RKO (cell line): ENCODE measurements at regions not wholly inside any gene's neighbourhood (a gene's known extent, or its start where the extent isn't known, plus 50 kb on each side); places are given as distances from the start of the nearest gene placed in this dataset.
"Not testable (repeated sequence)": the region's sequence is repeated elsewhere in the genome, so short reads cannot be mapped to it uniquely, and the experiment has no call there.

Experiments
- DNase-seq: peaks from one replicate; pipeline ENCODE4 v3.0.0-alpha.2; 2016; ENCODE audit warnings: low spot score

- no peak for DNase-seq
Observed at GRCh38 chr13:53285896-53286430, 257.4 kb downstream of the OLFM4 start.

GRCh38 chr13:53298396-53298795, 269.8 kb downstream of the OLFM4 start:
- DNase-seq: no peak

DNA sequence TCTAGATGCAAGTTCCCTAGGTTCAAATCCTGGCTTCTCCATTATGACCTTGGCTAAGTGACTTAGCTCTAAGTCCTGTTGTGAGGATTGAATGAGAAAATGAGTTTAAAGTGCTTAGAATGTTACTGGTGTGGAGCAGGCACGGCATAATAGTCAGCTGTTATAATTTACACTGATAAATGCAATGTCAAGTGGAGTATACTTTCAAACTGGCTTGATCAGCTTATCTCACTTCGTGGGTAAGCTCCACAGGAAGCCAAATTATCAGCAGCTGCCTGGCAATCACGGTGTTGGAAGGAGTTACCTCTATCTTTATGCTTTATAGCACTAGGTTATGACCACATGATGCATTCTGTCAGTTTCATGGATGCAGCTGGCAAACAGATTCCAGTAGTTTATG, 272.8 kb downstream of the OLFM4 start:
- no peak for DNase-seq

- DNase-seq: not testable (repeated sequence)
Observed at GRCh38 chr13:53305419-53305818, 276.8 kb downstream of the OLFM4 start.

- DNase-seq: no peak
Observed at GRCh38 chr13:53310786-53311185, 282.2 kb downstream of the OLFM4 start.

- no peak for DNase-seq
Observed at GRCh38 chr13:53311561-53311960, 282.9 kb downstream of the OLFM4 start.

- DNase-seq: no peak
Observed at GRCh38 chr13:53321296-53321801, 292.7 kb downstream of the OLFM4 start.

GRCh38 chr13:53324656-53325055, 296.0 kb downstream of the OLFM4 start:
- no peak for DNase-seq

DNA sequence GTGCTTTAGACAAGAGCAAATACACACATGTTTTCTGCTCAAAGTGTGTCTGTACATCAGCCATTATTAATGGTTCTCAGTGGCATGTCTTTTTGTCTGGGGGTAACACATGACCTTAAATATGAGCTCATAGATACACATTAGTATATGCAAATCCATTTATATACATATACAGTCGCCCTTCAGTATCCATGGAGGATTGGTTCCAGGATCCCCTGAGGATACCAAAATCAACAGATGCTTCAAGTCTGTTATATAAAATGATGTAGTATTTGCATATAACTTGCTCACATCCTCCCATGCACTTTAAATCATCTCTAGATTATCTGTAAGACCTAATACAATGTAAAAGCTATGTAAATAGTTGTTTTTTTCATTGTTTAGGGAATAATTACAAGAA, 298.1 kb downstream of the OLFM4 start:
- no peak for DNase-seq

DNA sequence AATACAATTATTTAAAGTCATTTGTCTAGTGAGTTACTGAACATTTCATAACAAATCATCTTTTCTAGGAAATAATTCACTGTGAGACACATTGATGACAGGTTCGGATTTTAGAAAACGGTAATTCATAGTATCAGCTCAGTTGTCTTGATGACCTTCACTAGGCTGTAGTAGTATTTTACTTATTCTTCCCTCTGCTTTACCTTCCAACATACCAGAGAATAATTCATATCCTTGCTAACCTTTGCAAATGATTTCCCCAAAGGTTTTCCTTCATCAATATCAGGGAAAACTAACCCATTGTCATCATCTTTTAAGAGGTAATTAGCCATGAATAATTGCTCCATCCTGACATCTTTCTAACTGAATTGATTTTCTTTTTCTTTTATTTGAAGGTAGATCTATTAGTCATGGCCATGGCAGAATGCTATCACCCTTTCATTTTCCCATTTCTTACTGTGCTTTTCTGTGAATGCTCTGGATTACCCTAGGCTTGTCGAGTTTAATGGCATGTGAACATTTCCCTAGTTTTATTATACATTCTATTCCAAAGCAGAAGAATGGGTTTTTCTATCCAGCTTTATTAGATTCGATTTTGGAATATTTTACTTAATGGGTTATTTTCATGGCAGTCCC, 299.2 kb downstream of the OLFM4 start:
- no peak for DNase-seq

- DNase-seq: no peak
Observed at GRCh38 chr13:53336441-53337160, 308.0 kb downstream of the OLFM4 start.

GRCh38 chr13:53338760-53339159, 310.1 kb downstream of the OLFM4 start:
- DNase-seq: no peak

GRCh38 chr13:53340505-53341143, 312.0 kb downstream of the OLFM4 start:
- DNase-seq: no peak

DNA sequence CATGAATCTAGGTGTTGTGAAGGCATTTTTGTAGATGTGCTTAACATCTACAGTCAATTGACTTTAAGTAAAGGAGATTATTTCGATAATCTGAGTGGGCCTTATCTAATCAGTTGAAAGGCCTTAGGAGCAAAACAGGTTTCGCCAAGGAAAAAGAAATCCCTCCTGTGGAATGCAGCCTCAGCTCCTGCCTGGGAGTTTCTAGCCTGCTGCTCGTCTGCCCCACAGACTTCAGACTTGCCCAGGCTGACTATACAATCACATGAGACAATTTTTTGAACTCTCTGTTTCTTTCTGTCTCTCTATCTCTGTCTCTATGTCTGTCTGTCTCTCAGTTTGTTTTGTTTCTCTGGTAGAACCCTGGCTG, 312.5 kb downstream of the OLFM4 start:
- no peak for DNase-seq

- no peak for DNase-seq
Observed at GRCh38 chr13:53342623-53343360, 314.2 kb downstream of the OLFM4 start.

GRCh38 chr13:53343361-53343744, 314.7 kb downstream of the OLFM4 start:
- no peak for DNase-seq

DNA sequence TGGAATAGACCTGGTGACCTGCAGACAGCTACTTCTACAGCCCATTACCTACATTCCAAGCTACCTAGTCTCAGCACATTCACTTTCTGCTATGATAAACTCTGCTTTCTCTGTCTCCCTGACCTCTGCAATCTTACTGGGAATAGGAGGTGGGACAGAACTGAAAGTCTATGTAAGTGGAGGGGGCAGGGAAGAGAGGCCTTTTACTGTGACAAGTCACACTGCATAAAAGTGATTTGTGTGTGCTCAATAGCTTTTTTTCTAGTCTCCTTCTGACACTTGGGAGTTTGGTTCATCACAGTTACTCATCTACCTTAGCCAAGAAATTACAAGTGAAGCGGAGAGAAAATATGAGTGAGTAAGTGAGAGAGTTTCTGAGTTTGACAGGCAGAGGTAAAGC, 322.4 kb downstream of the OLFM4 start:
- DNase-seq: no peak

DNA sequence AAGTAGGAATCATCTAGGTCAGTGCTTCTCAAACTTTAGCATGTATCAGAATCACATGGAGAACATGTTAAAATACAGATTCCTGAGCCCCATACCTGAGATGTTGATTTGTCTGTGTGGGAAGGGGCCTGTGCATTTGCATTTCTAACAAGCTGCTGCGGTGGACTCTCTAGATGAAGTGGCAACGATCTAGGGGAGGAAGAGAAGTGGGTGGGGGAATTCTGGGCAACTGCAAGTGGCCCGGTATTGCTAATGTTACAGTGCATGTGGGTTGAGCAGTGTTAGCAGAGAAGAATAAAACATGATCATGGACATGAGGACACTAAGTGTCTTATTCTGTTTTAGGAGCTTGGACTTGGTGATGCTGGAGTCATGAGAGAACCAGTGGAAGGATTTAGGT, 329.0 kb downstream of the OLFM4 start:
- DNase-seq: no peak

DNA sequence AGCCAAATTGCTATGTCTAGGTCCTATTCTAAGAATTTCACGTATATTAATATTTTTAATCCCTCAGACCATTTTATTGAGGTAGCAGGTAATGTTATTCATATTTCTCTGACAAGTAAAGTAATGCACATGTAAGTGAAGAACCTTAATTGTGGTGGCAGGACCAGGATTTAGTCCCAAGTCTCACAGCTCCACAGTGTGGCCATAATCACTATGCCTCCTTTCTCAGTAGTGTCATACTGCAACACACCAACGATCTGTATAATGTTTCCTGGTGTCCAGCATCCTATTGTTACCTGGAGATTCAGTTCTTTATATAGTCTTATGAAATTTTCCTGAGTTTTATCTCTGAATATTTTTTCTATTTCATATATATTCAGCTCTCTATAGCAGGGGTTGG, 340.3 kb downstream of the OLFM4 start:
- no peak for DNase-seq

DNA sequence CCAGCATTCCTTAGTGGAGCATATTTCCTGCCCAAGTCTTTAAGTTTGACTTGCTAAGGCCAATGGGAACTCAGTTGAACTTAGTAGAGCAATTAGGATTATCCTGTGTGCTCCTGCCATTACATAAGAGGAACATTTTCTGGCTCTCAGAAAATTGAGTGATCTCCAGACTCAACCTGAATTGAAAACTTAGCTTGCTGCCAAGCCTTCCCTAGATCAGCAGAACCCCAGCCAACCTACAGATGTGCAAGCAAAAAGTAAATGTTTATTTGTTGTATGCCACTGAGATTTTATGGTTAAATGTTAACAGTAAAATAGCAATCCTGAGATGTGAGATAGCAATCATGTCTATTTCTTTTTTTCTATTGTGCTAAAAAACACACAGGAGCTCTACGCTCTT, 350.9 kb downstream of the OLFM4 start:
- DNase-seq: no peak

DNA sequence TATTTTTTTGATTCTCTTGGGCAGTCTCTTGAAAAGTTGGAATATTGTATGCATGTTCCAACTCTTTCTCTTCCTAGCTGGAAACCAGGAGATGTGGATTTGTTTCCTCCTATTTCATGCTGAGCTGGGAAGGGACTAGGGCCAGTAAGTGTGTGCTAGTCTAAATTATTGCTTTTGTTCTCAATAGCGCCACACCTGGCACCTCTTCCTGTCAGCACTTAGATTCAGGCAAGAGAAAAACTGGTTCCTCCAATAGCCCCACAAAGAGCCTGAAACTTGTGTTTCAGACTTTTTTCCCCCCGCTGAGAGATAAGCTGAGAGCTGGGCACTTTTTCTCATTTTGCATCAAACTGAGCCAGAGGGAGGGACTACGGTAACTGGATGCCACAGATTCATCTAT, 353.4 kb downstream of the OLFM4 start:
- DNase-seq: no peak

DNA sequence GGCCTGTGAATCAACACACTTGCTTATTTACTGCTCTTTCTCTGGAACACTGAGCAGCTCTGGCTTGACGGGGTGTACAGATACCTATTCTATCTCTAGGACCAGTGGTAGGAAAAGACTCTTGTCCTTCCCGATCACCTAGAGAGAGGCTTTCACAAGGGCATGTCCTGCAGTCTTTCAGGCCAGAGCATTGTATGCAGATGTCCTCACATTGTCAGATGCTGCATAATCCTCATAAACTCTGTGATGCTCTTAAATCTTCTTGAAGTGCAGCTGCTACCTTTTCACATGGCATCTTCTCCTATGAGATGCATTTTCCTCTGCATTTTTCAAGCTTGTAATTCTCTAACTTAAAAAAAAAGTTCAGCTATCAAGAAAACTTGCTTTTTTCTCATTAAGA, 369.4 kb downstream of the OLFM4 start:
- DNase-seq: no peak
